HG03135 (cell line): ENCODE measurements at regions not wholly inside any gene's neighbourhood (a gene's known extent, or its start where the extent isn't known, plus 50 kb on each side); places are given as distances from the start of the nearest gene placed in this dataset.
"Not testable (repeated sequence)": the region's sequence is repeated elsewhere in the genome, so short reads cannot be mapped to it uniquely, and the experiment has no call there.

ENCODE experiments used
- ATAC-seq: cut with Tn5 transposase; IDR thresholded peaks from one replicate; pipeline ENCODE4 v1.9.1; 2021; ENCODE audit warnings: mild to moderate bottlenecking, moderate library complexity; ENCODE audit not compliant: unreplicated experiment

GRCh38 chr3:168977716-168978374 is 685.7 kb downstream of the MECOM start:
- no peak for ATAC-seq

- no peak for ATAC-seq
Observed at GRCh38 chr3:168976969-168977368, 686.5 kb downstream of the MECOM start.

GRCh38 chr3:168975576-168975975 is 687.9 kb downstream of the MECOM start:
- no peak for ATAC-seq

GRCh38 chr3:168974617-168975403 is 688.7 kb downstream of the MECOM start:
- ATAC-seq, result no peak

GRCh38 chr3:168973897-168974296 is 689.6 kb downstream of the MECOM start:
- no peak for ATAC-seq

GRCh38 chr3:168973206-168973605 is 690.3 kb downstream of the MECOM start:
- ATAC-seq, result no peak

GRCh38 chr3:168968609-168969008 is 694.9 kb downstream of the MECOM start:
- ATAC-seq, result no peak

- no peak for ATAC-seq
Observed at GRCh38 chr3:168964736-168965135, 698.8 kb downstream of the MECOM start.

- ATAC-seq, result no peak
Observed at GRCh38 chr3:168961271-168961670, 702.2 kb downstream of the MECOM start.

- no peak for ATAC-seq
Observed at GRCh38 chr3:168959731-168960130, 703.8 kb downstream of the MECOM start.

- no peak for ATAC-seq
Observed at GRCh38 chr3:168958466-168958865, 705.0 kb downstream of the MECOM start.

- ATAC-seq, result no peak
Observed at GRCh38 chr3:168956076-168956475, 707.4 kb downstream of the MECOM start.

- ATAC-seq, result no peak
Observed at GRCh38 chr3:168952551-168952950, 711.0 kb downstream of the MECOM start.

GRCh38 chr3:168951884-168952283 is 711.6 kb downstream of the MECOM start:
- no peak for ATAC-seq

GRCh38 chr3:168951368-168951767 is 712.1 kb downstream of the MECOM start:
- ATAC-seq, result no peak

- no peak for ATAC-seq
Observed at GRCh38 chr3:168950622-168951021, 712.9 kb downstream of the MECOM start.

- no peak for ATAC-seq
Observed at GRCh38 chr3:168939651-168940238, 723.8 kb downstream of the MECOM start.

- no peak for ATAC-seq
Observed at GRCh38 chr3:168933614-168934013, 729.9 kb downstream of the MECOM start.

- ATAC-seq, result not testable (repeated sequence)
Observed at GRCh38 chr3:168929997-168930396, 733.5 kb downstream of the MECOM start.

- ATAC-seq, result no peak
Observed at GRCh38 chr3:168926426-168926825, 737.1 kb downstream of the MECOM start.

GRCh38 chr3:168925568-168925967 is 737.9 kb downstream of the MECOM start:
- no peak for ATAC-seq

- ATAC-seq, result no peak
Observed at GRCh38 chr3:168914662-168915061, 748.9 kb downstream of the MECOM start.
